ENCODE measurements at regions not wholly inside any gene's neighbourhood (a gene's known extent, or its start where the extent isn't known, plus 50 kb on each side); places are given as distances from the start of the nearest gene placed in this dataset.
"Not testable (repeated sequence)": the region's sequence is repeated elsewhere in the genome, so short reads cannot be mapped to it uniquely, and the experiment has no call there.

GRCh38 chr12:105665366-105665765, 334.9 kb downstream of the C12orf75 start:
- no peak for TF ChIP-seq POLR2A (IDR thresholded peaks at IDR 0.05; ENCODE audit: low read depth, low read length)
- FAIRE-seq (no peak), DNase-seq (ENCODE audit: insufficient read length, low spot score) (no peak)

- DNase-seq (ENCODE audit: insufficient read length, low spot score) = no peak
- no peak for FAIRE-seq
- no peak for TF ChIP-seq POLR2A (IDR thresholded peaks at IDR 0.05; ENCODE audit: low read depth, low read length)
Measured at GRCh38 chr12:105667973-105668743, 337.7 kb downstream of the C12orf75 start.

- FAIRE-seq (no peak), DNase-seq (ENCODE audit: insufficient read length, low spot score) (no peak)
- TF ChIP-seq POLR2A (IDR thresholded peaks at IDR 0.05; ENCODE audit: low read depth, low read length) = no peak
Measured at GRCh38 chr12:105670672-105671071, 340.2 kb downstream of the C12orf75 start.

GRCh38 chr12:105671720-105672119, 341.2 kb downstream of the C12orf75 start:
- FAIRE-seq (no peak), DNase-seq (ENCODE audit: insufficient read length, low spot score) (no peak)

GRCh38 chr12:105672121-105672975, 341.9 kb downstream of the C12orf75 start:
- FAIRE-seq (no peak), DNase-seq (ENCODE audit: insufficient read length, low spot score) (no peak)
- no peak for TF ChIP-seq POLR2A (IDR thresholded peaks at IDR 0.05; ENCODE audit: low read depth, low read length)

More at GRCh38 chr12:105671720-105672119, 341.2 kb downstream of the C12orf75 start:
- TF ChIP-seq POLR2A (IDR thresholded peaks at IDR 0.05; ENCODE audit: low read depth, low read length) = no peak

DNA sequence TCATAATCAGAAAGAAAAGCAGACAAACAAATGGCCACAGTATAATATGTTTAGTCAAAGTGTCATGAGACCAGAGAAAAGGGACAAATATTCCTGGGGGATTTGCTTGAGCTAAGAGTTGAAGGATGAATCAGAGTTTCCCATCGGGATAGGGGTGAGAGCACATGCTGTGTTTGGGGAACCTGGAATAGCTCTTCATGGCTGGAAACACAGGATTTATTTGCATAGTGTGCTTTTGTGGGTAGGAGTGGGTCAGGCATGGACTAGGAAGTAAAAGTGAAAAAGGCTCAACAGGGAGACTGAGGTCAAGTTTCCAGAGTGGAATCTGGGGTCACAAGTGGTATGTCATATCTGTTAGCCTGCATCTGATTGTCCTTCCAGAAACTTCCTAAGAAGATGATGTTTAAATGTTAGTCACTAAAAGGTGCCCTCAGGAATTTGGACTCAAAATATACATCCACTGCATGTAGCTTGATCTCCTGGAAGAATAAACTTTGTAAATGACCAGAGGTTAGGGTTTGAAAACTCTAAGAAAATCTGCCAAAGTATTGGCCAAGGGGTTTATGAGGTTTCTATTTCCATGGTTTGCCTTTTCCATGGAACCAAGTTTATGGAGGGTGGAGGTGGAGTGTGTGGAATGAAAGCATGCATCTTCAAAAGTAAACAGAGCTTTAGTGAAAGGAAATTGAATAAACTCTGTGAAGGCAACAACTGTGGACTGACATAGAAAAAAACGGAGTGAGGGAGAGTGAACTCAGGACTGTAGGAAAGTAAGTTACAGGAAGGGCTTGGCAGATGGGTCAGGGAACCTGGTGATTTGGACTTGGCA, 344.6 kb downstream of the C12orf75 start:
- no peak for DNase-seq (ENCODE audit: insufficient read length, low spot score)
- no peak for FAIRE-seq
- no peak for TF ChIP-seq POLR2A (IDR thresholded peaks at IDR 0.05; ENCODE audit: low read depth, low read length)

DNA sequence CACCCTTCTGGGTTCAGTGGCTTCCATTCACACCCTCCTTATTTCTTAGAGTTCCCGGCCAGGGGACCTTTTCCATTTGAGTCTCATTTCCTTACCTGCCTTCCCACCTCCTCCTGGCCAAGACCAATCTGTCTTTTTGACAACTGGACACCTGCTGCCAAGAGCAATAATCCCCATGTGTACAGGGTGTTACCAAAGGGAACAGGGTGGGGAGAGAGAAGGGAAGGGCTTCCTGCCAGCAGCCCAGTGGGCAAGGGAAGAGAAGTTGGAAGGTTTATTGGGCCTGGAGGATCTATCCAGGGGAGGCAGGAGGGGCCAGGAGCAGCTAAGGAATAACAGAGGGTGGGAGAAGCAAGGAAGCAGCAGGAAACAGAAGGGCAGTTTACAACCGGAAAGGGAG, 346.2 kb downstream of the C12orf75 start:
- FAIRE-seq = no peak
- no peak for DNase-seq (ENCODE audit: insufficient read length, low spot score)
- no peak for TF ChIP-seq POLR2A (IDR thresholded peaks at IDR 0.05; ENCODE audit: low read depth, low read length)

GRCh38 chr12:105677672-105678071, 347.2 kb downstream of the C12orf75 start:
- FAIRE-seq (no peak), DNase-seq (ENCODE audit: insufficient read length, low spot score) (no peak)
- no peak for TF ChIP-seq POLR2A (IDR thresholded peaks at IDR 0.05; ENCODE audit: low read depth, low read length)

DNA sequence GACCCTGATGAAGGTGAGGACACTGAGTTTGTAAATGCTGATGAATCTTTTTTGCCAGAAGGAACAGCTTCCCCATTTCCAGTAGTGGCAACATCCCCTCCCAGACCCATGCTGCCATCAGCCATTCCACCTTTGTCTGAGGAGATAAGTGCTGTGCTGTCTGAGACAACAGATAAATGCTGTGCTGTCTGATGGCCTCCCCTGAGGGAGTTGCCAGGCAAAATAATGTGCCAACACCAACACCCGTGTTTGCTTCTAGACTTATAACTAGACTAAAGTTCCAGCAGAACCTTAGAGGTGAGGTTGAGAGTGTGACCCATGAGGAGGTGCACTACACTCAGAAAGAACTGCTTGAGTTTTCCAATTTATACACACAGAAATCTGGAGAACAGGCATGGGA, 349.5 kb downstream of the C12orf75 start:
- no peak for DNase-seq (ENCODE audit: insufficient read length, low spot score)
- no peak for TF ChIP-seq POLR2A (IDR thresholded peaks at IDR 0.05; ENCODE audit: low read depth, low read length)
- FAIRE-seq = no peak

DNA sequence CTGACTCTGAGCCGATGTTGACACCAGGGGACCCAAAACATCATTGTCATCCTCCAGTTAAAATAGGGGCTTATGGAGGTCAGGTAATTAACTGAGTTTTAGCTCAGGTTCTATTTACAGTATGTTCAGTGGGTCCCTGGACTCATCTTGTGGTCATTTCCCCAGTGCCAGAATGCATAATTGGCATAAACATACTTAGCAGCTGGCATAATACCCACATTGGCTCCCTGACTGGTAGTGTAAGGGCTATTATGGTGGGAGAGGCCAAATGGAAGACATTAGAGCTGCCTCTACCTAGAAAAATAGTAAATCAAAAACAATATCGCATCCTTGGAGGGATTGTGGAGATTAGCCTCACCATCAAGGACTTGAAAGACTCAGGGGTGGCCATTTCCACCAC, 350.9 kb downstream of the C12orf75 start:
- DNase-seq (ENCODE audit: insufficient read length, low spot score) = no peak
- no peak for TF ChIP-seq POLR2A (IDR thresholded peaks at IDR 0.05; ENCODE audit: low read depth, low read length)
- FAIRE-seq = no peak

- DNase-seq (ENCODE audit: insufficient read length, low spot score); FAIRE-seq: not testable (repeated sequence)
Measured at GRCh38 chr12:105682821-105683220, 352.3 kb downstream of the C12orf75 start.

GRCh38 chr12:105683836-105684235, 353.3 kb downstream of the C12orf75 start:
- FAIRE-seq; DNase-seq (ENCODE audit: insufficient read length, low spot score): not testable (repeated sequence)

DNA sequence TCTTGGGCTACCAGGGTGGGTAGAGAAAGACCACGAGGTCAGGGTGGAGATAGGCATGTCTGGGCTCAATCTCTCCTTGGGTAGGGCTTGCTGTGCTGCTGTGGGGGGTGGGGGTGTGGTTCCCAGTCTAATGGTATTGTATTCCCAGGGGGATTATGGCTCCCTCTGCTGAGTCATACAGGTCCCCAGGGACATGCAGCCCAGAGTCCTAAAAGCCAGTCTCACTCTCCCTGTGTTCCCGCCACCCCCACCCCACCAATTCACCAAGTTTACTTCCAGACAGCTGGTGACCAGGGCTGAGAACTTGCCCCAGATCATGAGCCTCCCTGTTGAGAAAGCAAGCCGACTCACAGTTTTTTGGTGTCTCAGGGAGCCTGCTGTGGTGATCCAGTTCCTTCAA, 367.6 kb downstream of the C12orf75 start:
- FAIRE-seq (no peak), DNase-seq (ENCODE audit: insufficient read length, low spot score) (no peak)

DNA sequence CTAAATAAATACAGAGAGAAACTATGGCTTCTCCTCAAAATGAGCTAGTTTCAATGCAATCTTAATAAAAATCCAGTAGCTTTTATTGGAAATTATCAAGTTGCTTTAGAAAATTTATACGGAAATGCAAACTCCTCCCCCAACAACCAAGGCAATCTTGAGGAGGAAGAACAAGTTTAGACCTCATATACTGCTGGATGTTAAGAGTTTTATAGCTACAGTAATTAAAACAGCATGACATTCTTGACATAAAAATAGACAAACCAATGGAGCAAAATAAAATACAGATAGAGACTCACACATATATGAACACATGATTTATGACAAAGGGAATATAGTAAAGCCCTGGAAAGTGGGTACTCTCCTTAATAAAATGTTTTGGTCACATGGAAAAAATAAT, 368.7 kb downstream of the C12orf75 start:
- FAIRE-seq (no peak), DNase-seq (ENCODE audit: insufficient read length, low spot score) (no peak)
- TF ChIP-seq POLR2A (IDR thresholded peaks at IDR 0.05; ENCODE audit: low read depth, low read length) = no peak

More for the DNA sequence above, 367.6 kb downstream of the C12orf75 start:
- TF ChIP-seq POLR2A (IDR thresholded peaks at IDR 0.05; ENCODE audit: low read depth, low read length) = no peak

Data from H54 (cell line).